NCI-H510A (cell line): ENCODE measurements at regions not wholly inside any gene's neighbourhood (a gene's known extent, or its start where the extent isn't known, plus 50 kb on each side); places are given as distances from the start of the nearest gene placed in this dataset.
"Not testable (repeated sequence)": the region's sequence is repeated elsewhere in the genome, so short reads cannot be mapped to it uniquely, and the experiment has no call there.

Source experiments
- DNase-seq: peaks from one replicate; lab custom pipeline; 2025; lab: John Stamatoyannopoulos, UW

- no peak for DNase-seq
These were observed 799.5 kb upstream of the RGS18 start for GRCh38 chr1:191358724-191359123.

DNA sequence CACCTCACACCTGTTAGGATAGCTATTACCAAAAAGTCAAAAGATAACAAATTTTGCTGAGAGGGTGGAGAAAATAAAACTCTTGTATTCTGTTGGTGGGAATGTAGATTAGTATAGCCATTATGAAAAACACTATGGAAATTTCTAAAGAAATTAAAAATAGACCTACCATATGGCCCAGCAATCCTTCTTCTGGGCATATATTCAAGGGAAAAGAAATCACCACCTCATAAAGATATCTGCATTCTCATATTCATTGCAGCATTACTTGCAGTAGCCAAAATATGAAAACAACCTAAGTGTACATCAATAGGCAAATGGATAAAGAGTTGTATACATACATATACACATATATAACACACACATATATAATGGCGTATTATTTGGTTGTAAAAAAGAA lies 791.6 kb upstream of the RGS18 start:
- DNase-seq = no peak

DNA sequence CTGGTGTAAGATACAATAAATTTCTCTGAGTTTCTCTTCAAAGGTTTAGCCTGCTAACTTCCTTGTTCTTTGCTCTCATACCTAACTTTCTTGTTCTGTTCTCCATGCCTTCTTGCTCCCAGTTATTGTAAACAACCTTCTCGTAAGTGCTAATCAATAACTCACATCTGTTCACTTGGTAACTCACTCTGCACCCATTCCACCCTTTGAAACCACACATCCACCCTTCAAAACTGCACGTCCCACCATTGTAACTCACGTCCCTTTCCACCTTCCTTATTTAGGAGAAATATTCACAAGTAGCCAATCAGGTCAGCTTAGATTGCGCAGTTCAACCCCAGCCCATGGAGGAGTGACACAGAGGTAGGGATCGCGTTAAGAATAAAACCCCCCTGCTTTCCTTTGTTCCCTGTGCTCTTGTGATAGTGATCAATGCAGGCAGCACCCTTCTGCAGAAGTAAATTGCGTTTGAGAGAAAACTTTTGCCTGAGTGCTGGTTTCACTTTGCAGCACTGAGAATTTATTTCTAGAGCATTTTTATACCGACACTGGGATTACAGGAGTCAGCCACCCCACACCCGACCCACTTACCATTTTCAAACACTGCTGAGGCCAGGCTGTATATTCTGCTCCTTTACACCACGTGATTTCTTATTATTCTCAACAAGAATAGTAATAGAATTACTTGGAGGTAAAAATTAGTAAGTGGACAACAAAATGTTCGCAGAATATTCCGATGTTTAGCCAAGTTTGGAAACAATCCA lies 789.2 kb upstream of the RGS18 start:
- DNase-seq = no peak

- DNase-seq = no peak
These were observed 786.6 kb upstream of the RGS18 start for GRCh38 chr1:191371626-191372025.

DNA sequence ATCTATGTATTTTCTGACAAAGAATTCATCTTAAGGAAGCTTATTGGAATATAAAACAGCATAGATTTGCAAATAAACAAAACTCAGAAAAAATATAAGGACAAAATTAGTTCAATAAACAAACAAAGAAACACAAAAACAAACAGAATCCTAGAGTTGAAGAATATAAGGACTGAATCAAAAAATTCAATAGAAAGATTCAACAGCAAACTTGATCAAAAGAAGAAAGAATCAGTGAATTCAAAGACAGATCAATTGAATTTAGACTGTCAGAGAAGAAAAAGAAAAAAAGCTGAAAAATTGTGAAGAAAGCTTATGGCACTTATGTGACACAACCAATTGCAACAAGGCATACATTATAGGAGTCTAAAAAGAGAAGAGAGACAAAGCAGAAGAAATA lies 770.0 kb upstream of the RGS18 start:
- no peak for DNase-seq

DNA sequence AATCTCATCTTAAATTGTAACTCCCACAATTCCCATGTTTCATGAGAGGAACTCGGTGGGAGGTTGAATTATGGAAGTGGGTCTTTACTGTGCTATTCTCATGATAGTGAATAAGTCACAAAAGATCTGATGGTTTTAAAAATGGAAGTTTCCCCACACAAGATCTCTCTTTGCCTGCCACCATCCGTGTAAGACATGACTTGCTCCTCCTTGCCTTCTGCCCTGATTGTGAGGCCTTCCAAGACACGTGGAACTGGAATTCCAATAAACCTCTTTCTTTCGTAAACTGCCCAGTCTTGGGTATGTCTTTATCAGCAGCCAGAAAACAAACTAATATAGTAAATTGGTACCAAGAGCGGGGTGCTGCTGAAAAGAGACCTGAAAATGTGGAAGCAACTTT lies 761.6 kb upstream of the RGS18 start:
- no peak for DNase-seq

DNA sequence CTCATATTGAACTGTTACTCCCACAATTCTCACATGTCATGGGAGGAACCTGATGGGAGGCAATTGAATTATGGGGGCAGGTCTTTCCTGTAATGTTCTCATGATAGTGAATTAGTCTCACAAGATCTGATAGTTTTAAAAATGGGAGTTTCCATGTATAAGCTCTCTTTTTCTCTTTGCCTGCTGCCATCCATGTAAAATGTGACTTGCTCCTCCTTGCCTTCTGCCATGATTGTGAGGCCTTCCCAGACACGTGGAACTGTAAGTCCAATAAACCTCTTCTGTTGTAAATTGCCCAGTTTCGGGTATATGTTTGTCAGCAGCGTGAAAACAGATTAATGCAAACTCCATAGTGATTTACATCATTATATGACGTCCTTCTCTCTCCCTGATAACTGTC lies 759.7 kb upstream of the RGS18 start:
- no peak for DNase-seq

DNA sequence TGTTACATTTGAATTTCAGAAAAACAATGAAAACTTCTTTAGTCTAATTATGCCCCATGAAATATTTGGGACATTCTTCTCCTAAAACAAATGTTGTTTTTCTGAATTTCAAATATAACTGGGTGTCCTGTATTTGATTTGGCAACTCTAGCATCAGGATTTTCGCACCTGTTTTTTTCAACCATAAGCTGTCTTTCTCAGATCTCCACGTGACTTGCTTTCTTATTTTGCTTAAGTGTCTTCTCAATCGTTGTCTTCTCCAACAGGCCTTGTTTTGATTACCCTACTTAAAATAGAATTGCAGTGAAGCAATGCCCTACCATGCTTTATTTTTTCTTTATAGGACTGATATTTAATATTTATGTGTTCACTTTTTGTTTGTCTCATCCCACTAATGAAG lies 752.8 kb upstream of the RGS18 start:
- no peak for DNase-seq

DNA sequence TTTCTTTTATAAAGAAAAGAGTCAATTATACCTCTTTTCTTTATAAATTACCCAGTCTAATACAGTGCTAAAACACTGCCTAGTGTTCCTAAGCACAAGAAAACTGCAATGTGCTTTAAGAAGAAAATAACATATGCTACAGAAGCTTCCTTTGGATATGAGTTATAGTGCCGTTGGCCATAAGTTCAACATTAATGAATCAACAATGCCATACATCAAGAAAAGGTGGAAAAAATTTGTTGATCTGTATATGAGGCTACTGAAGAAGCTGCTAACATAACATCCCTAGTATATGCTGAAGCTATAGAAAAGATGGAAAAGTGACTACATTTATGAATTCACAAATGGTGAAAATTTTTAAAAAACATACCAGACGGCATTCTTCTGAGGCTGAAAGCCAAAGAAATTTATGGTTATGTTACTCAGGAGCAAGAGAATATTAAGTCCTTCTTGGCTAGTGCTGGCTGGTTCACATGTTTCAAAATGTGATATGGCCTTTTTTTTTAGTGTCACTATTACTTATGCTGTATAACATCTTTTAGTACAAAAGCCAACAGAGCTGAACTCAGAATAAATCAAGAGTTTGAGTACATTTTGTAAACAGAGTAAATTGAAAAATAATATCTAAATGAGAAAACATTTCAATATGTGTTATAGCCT lies 743.2 kb upstream of the RGS18 start:
- DNase-seq = no peak

DNA sequence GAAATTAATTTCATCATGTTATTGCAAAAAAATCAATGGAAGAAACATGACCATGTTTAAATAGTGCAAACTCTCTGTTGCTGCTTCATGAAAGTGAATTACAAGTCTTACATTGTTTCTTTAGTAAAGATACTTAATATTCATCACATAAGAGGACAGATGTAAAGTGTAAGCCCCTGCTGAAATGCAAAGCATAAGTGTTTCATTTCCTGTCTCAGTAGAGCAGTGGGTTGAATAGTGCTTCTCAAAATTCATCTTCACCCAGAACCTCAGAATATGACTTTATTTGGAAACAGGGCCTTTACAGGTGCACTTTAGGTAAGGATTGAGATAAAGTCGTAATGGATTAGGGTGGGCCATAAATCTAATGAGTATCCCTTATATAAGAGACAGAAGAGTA lies 738.4 kb upstream of the RGS18 start:
- no peak for DNase-seq

DNA sequence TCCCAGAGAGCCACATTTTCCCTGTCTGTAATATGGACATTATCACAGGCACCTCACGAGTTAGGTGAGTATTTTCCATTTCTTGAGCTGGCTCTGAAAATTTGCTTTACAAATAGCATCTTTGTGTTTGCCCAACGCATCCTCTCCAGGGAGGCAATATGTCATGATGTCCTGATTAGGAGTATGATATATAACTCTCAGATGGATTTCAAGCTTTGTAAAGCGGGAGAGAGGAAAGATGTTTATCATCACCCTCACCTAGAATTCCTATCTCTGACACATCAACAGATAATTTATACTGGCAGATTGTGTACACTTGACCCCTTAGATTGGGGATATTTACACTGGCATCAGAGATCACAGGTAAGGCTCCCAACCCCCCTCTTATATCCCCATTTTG lies 730.7 kb upstream of the RGS18 start:
- DNase-seq = no peak

DNA sequence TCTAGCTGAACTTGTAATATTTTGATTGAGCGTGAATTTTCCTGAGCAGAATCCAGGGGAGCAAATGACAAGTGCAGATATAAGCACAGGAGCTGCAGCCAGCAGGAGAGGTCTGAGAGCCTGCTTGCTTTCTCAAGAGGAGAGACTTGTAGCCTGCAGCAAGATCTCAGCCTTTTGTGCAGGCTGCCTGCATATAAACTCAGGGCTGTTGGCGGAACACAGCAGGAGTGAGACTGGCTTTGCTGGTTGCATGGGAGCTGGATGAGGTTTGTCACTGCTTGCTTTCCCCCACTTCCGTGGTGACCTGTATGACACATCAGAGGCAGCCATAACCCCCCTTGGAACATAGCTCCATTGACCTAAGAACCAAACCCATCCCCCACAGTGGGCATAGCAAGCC lies 725.4 kb upstream of the RGS18 start:
- DNase-seq = no peak

DNA sequence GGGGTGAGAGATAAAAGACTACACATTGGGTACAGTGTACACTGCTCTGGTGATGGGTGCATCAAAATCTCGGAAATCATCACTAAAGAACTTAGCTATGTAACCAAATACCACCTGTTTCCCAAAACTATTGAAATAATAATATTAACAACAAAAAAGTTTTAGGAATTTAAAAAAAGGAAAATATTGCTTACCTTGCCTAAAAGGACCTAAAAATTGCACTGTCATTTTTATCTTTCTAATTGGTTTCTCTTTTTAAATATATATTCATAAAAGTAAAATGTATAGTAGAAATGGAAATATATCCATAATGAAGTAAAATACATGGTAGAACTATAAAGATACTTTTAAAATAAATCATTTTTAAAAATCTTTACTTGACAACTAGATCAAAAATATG lies 719.3 kb upstream of the RGS18 start:
- DNase-seq = no peak

DNA sequence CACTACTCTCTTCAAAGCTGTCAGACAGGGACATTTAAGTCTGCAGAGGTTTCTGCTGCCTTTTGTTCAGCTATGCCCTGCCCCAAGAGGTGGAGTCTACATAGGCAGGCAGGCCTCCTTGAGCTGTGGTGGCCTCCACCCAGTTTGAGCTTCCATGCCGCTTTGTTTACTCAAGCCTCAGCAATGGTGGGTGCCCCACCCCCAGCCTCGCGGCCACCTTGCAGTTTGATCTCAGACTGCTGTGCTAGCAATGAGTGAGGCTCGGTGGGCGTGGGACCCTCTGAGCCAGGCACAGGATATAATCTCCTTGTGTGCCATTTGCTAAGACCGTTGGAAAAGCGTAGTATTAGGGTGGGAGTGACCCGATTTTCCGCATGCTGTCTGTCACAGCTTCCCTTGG lies 710.0 kb upstream of the RGS18 start:
- DNase-seq = not testable (repeated sequence)

GRCh38 chr1:191452586-191452985 lies 705.7 kb upstream of the RGS18 start:
- DNase-seq = no peak

- DNase-seq = no peak
These were observed 704.8 kb upstream of the RGS18 start for GRCh38 chr1:191453487-191453886.

DNA sequence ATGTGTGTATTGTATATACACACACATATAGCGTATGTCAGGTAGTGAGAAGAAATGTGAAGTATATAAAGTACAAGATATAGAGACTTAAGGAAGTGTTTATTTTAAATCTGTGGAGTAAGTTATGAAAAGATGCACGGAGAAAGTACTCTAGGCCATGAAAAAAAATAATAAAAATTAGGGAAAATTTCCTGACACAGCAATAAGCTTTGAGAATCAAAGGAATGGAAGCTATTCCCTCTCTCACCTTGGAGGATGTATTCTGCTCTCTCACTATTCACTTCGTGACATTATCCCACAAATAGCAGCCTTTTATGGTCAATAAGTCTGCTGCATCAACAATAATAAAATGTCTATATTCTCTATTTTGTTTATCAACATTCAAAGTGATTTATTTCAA lies 700.4 kb upstream of the RGS18 start:
- no peak for DNase-seq

DNA sequence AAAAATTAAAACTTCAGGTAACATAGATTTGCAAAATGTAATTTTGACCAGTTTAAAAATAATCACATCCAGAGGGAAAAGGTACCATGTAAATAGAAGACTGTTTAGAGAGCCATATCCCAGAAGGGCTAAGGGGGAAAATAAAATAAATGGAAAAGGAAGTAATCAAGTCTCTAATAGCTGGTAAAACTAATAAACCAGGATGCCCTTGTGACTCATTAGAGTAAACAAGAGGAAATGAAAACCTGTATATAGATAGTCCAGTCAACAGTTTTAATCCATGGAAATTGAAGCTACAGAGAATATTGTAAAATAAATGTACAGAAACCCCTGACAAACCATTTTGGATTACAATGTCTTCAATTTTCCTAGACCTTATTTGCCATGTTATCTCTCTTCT lies 698.0 kb upstream of the RGS18 start:
- no peak for DNase-seq

DNA sequence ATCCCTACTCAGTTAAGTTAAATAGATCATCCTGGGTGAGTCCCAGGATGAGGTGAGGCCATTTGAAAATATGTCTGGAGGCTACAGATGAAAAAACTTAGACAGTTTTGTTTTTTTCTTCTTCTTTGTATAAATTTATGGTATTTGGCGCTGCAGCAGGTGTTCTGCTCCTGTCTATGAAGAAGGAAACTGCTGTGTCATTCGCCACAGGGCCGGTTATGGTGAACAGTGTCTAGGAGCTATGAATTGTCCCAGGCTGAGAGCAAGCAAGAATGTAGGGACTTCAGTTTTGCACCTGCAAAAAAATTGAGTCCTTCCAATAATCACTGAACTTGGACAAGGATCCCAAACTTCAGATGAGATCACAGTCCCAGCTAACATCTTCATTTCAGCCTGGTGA lies 674.3 kb upstream of the RGS18 start:
- DNase-seq = no peak

DNA sequence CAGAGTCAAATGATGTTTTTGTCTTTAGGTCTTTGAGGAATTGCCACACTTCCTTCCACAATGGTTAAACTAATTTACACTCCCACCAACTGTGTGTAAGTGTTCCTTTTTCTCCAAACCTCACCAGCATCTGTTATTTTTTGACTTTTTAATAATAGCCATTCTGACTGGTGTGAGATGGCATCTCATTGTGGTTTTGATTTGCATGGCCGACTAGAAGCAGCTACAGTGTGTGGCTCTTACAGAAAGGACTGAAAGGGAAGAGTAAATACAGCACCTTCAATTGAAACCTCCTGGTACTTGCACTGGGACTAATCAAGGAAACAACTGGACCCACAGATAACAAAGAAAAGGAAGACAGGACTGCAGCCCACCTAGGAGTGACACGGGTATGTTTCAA lies 668.0 kb upstream of the RGS18 start:
- DNase-seq = no peak

- no peak for DNase-seq
These were observed 663.2 kb upstream of the RGS18 start for GRCh38 chr1:191495040-191495439.

- no peak for DNase-seq
These were observed 659.9 kb upstream of the RGS18 start for GRCh38 chr1:191498318-191498717.

- DNase-seq = no peak
These were observed 659.4 kb upstream of the RGS18 start for GRCh38 chr1:191498825-191499224.

- no peak for DNase-seq
These were observed 653.3 kb upstream of the RGS18 start for GRCh38 chr1:191504999-191505398.
